H1 (cell line): ENCODE measurements at regions not wholly inside any gene's neighbourhood (a gene's known extent, or its start where the extent isn't known, plus 50 kb on each side); places are given as distances from the start of the nearest gene placed in this dataset.

Experiments
- CTCF ChIA-PET: fragments of 300-600 bp; sonication (Branson Sonifier 250); formaldehyde crosslinking; loops from one replicate; lab custom pipeline; 2021; ENCODE audit not compliant: partially characterized antibody; lab: Charles Lee
- POLR2A ChIA-PET: fragments of 300-600 bp; sonication (Branson Sonifier 250); formaldehyde crosslinking; loops from one replicate; lab custom pipeline; 2021; ENCODE audit warnings: inconsistent platforms; ENCODE audit not compliant: partially characterized antibody; lab: Charles Lee
- DNase-seq, 2 experiments: peaks; one replicate each; pipeline versions ENCODE4 v3.0.0 to v3.0.0-alpha.2; 2010 to 2022; ENCODE audit warnings: low spot score in 2 of 2, low read depth in 1 of 2, mixed read lengths in 1 of 2
- FAIRE-seq: peaks from 2 replicates; lab custom pipeline; 2011; peaks lifted over from hg19 to GRCh38; lab: Jason Lieb, UNC
- H2AFZ ChIP-seq: 2 replicates; pipeline ENCODE4 v1.8.1; 2012; ENCODE audit warnings: low read length, inconsistent platforms
- H2AK5ac ChIP-seq: 2 replicates; pipeline ENCODE4 v1.6.1; 2013; ENCODE audit warnings: low read depth, low read length
- H2BK120ac ChIP-seq: replicated peaks from 2 replicates; pipeline ENCODE3; 2013; ENCODE audit warnings: low read depth, low read length, inconsistent platforms
- H2BK12ac ChIP-seq: 2 replicates; pipeline ENCODE4 v1.6.1; 2013; ENCODE audit warnings: low read depth, low read length
- H2BK15ac ChIP-seq: 2 replicates; pipeline ENCODE4 v1.6.1; 2013; ENCODE audit warnings: low read length
- H2BK20ac ChIP-seq: 2 replicates; pipeline ENCODE4 v1.6.1; 2013; ENCODE audit warnings: low read length
- H2BK5ac ChIP-seq: 2 replicates; pipeline ENCODE4 v1.6.1; 2013; ENCODE audit warnings: low read depth, low read length
- H3K14ac ChIP-seq: 2 replicates; pipeline ENCODE4 v1.6.1; 2013; ENCODE audit warnings: inconsistent platforms; ENCODE audit not compliant: insufficient read length
- H3K18ac ChIP-seq: 2 replicates; pipeline ENCODE4 v1.6.1; 2013; ENCODE audit warnings: low read length; ENCODE audit errors: extremely low read depth
- H3K23ac ChIP-seq: 2 replicates; pipeline ENCODE4 v1.6.1; 2013; ENCODE audit warnings: inconsistent platforms; ENCODE audit not compliant: insufficient read length
- H3K23me2 ChIP-seq: 2 replicates; pipeline ENCODE4 v1.6.1; 2013; ENCODE audit warnings: low read depth, low read length
- H3K27ac ChIP-seq: 2 replicates; pipeline ENCODE4 v1.6.1; 2011; ENCODE audit warnings: low read depth, low read length, inconsistent platforms
- H3K27me3 ChIP-seq, 4 experiments: replicated peaks in 1 of 4; 1 replicate in 1 of 4; 2 replicates in 3 of 4; pipeline versions ENCODE4 v1.6.1 to v1.8.1; 2011 to 2013; ENCODE audit warnings: low read length in 3 of 4, mild to moderate bottlenecking in 3 of 4, inconsistent platforms in 2 of 4, mixed read lengths in 2 of 4, moderate library complexity in 1 of 4; ENCODE audit not compliant: control insufficient read depth in 3 of 4, insufficient read depth in 3 of 4; ENCODE audit errors: extremely low read depth in 1 of 4
- H3K36me3 ChIP-seq, 4 experiments: 2 replicates each; pipeline versions ENCODE4 v1.6.1 to v1.8.1; 2011 to 2013; ENCODE audit warnings: mild to moderate bottlenecking in 4 of 4, low read length in 3 of 4, moderate library complexity in 2 of 4, control low read depth in 1 of 4, inconsistent platforms in 1 of 4; ENCODE audit not compliant: insufficient read depth in 4 of 4, control insufficient read depth in 2 of 4
- H3K4ac ChIP-seq: replicated peaks from 2 replicates; pipeline ENCODE3; 2013; ENCODE audit warnings: low read length, low read depth, mixed read lengths, inconsistent platforms; ENCODE audit not compliant: insufficient read length
- H3K4me1 ChIP-seq, 4 experiments: replicated peaks in 1 of 4; 1 replicate in 1 of 4; 2 replicates in 3 of 4; pipeline versions ENCODE4 v1.6.1 to v1.8.1; 2011 to 2013; ENCODE audit warnings: low read length in 3 of 4, inconsistent platforms in 2 of 4, mixed read lengths in 1 of 4; ENCODE audit not compliant: insufficient read depth in 4 of 4, control insufficient read depth in 3 of 4
- H3K4me2 ChIP-seq, 2 experiments: 2 replicates each; pipeline versions ENCODE4 v1.6.1 to v1.8.1; 2011 to 2013; ENCODE audit warnings: low read depth in 2 of 2, low read length in 2 of 2, control low read depth in 1 of 2, inconsistent platforms in 1 of 2, mild to moderate bottlenecking in 1 of 2; ENCODE audit not compliant: insufficient read depth in 1 of 2
- H3K4me3 ChIP-seq, 4 experiments: fragments of 200-600, 300-600 bp in 1 of 4; sonication (generic), shearing (Covaris generic), sonication (Bioruptor Twin) in 1 of 4; 2 replicates each; pipeline versions ENCODE4 v1.5.1 to v1.8.1; 2011 to 2016; ENCODE audit warnings: low read length in 4 of 4, low read depth in 3 of 4, control low read depth in 2 of 4, inconsistent platforms in 2 of 4, mild to moderate bottlenecking in 2 of 4, mixed read lengths in 1 of 4, moderate library complexity in 1 of 4; ENCODE audit not compliant: insufficient read depth in 2 of 4; ENCODE audit errors: extremely low read depth in 1 of 4
- H3K56ac ChIP-seq: replicated peaks from 2 replicates; pipeline ENCODE3; 2013; ENCODE audit warnings: low read depth, mild to moderate bottlenecking, mixed read lengths, low read length, inconsistent platforms; ENCODE audit not compliant: insufficient read length
- H3K79me1 ChIP-seq: 2 replicates; pipeline ENCODE4 v1.6.1; 2013; ENCODE audit warnings: low read depth, low read length, control low read depth
- H3K79me2 ChIP-seq, 2 experiments: 2 replicates each; pipeline versions ENCODE4 v1.6.1 to v1.8.1; 2012 to 2013; ENCODE audit warnings: low read length in 2 of 2, mild to moderate bottlenecking in 2 of 2, inconsistent platforms in 1 of 2; ENCODE audit not compliant: insufficient read depth in 2 of 2, control insufficient read depth in 1 of 2
- H3K9ac ChIP-seq, 4 experiments: replicated peaks in 1 of 4; 1 replicate in 1 of 4; 2 replicates in 3 of 4; pipeline versions ENCODE4 v1.6.1 to v1.8.1; 2011 to 2013; ENCODE audit warnings: low read depth in 3 of 4, low read length in 3 of 4, control low read depth in 2 of 4, mild to moderate bottlenecking in 2 of 4, moderate library complexity in 2 of 4, inconsistent platforms in 1 of 4; ENCODE audit errors: extremely low read depth in 1 of 4
- H3K9me3 ChIP-seq, 2 experiments: 2 replicates each; pipeline versions ENCODE4 v1.6.1 to v1.8.1; 2012 to 2013; ENCODE audit warnings: mild to moderate bottlenecking in 2 of 2, moderate library complexity in 2 of 2, control low read depth in 1 of 2, inconsistent platforms in 1 of 2, low read depth in 1 of 2, low read length in 1 of 2, mixed read lengths in 1 of 2; ENCODE audit not compliant: insufficient read depth in 2 of 2
- H4K20me1 ChIP-seq, 2 experiments: replicated peaks in 1 of 2; 2 replicates each; pipeline versions ENCODE3 to v1.8.1; 2011 to 2013; ENCODE audit warnings: inconsistent platforms in 2 of 2, low read length in 2 of 2, mild to moderate bottlenecking in 1 of 2; ENCODE audit not compliant: insufficient read depth in 2 of 2, control insufficient read depth in 1 of 2
- H4K5ac ChIP-seq: 2 replicates; pipeline ENCODE4 v1.6.1; 2013; ENCODE audit warnings: low read length, low read depth, mixed read lengths, inconsistent platforms; ENCODE audit not compliant: insufficient read length
- H4K8ac ChIP-seq: 2 replicates; pipeline ENCODE4 v1.8.0; 2013; ENCODE audit warnings: mild to moderate bottlenecking, moderate library complexity, low read length, inconsistent platforms; ENCODE audit not compliant: insufficient read depth; ENCODE audit errors: extremely low read depth
- H4K91ac ChIP-seq: replicated peaks from 2 replicates; pipeline ENCODE3; 2013; ENCODE audit warnings: low read length, mixed read lengths, inconsistent platforms; ENCODE audit not compliant: insufficient read length
- BACH1 ChIP-seq: IDR thresholded peaks from 2 replicates; pipeline ENCODE4 v1.6.1; 2012; ENCODE audit warnings: low read length, improper control_type of control experiment
- CBX8 ChIP-seq: fragments of 300-800, 300-1000 bp; sonication (generic); IDR thresholded peaks from 2 replicates; pipeline ENCODE4 v1.7.1; 2016; ENCODE audit warnings: low read depth, low read length, borderline replicate concordance
- CHD1 ChIP-seq: IDR thresholded peaks from 2 replicates; pipeline ENCODE4 v1.6.1; 2012; ENCODE audit warnings: low read depth, low read length, improper control_type of control experiment
- CREB1 ChIP-seq: IDR thresholded peaks from 2 replicates; pipeline ENCODE4 v1.6.1; 2012; ENCODE audit warnings: inconsistent platforms
- GABPA ChIP-seq: IDR thresholded peaks from 2 replicates; pipeline ENCODE4 v1.6.1; 2011; ENCODE audit warnings: mild to moderate bottlenecking, low read length, moderate library complexity, borderline replicate concordance; ENCODE audit not compliant: insufficient read depth
- HDAC2 ChIP-seq, 2 experiments: fragments of 300-600 bp in 1 of 2; sonication (generic) in 1 of 2; IDR thresholded peaks; 2 replicates each; pipeline ENCODE4 v1.6.1; 2011 to 2012; ENCODE audit warnings: low read depth in 2 of 2, low read length in 2 of 2, mild to moderate bottlenecking in 2 of 2, moderate library complexity in 2 of 2, borderline replicate concordance in 1 of 2, inconsistent platforms in 1 of 2
- NANOG ChIP-seq: IDR thresholded peaks from 2 replicates; pipeline ENCODE4 v1.6.1; 2011; ENCODE audit warnings: low read length, low read depth, mild to moderate bottlenecking, inconsistent platforms; ENCODE audit not compliant: insufficient read depth, poor library complexity, severe bottlenecking
- POU5F1 ChIP-seq: IDR thresholded peaks from 2 replicates; pipeline ENCODE4 v1.6.1; 2011; ENCODE audit warnings: low read depth, mild to moderate bottlenecking, low read length, moderate library complexity
- SIN3A ChIP-seq, 2 experiments: IDR thresholded peaks in 1 of 2; conservative IDR thresholded peaks in 1 of 2; 2 replicates each; pipeline ENCODE4 v1.6.1; 2011 to 2012; ENCODE audit warnings: low read length in 2 of 2, improper control_type of control experiment in 1 of 2, low read depth in 1 of 2, mild to moderate bottlenecking in 1 of 2
- SIRT6 ChIP-seq: IDR thresholded peaks from one replicate; pipeline ENCODE4 v1.7.1; 2012; ENCODE audit warnings: low read length, inconsistent platforms
- SP4 ChIP-seq: IDR thresholded peaks from 2 replicates; pipeline ENCODE4 v1.6.1; 2012; ENCODE audit warnings: low read length, inconsistent platforms
- TAF7 ChIP-seq: optimal IDR thresholded peaks from 2 replicates; pipeline ENCODE3; 2011; ENCODE audit warnings: low read depth, mild to moderate bottlenecking, inconsistent platforms, low read length, moderate library complexity, borderline replicate concordance
- YY1 ChIP-seq: IDR thresholded peaks from 2 replicates; pipeline ENCODE4 v1.6.1; 2011; ENCODE audit warnings: low read depth, mild to moderate bottlenecking, low read length
- WGBS, 2 experiments: shearing (Covaris generic) in 1 of 2; methylation state at CpG; one replicate each; pipeline versions ENCODE4 v1.1.6 to v1.1.7; 2013 to 2015; ENCODE audit warnings: low lambda C conversion rate in 2 of 2, mixed read lengths in 2 of 2, inconsistent platforms in 1 of 2, low coverage in 1 of 2, missing lambda C conversion rate in 1 of 2; ENCODE audit not compliant: insufficient replicate concordance in 2 of 2, insufficient coverage in 1 of 2, insufficient read length in 1 of 2; ENCODE audit errors: extremely low coverage in 1 of 2, missing lambda C conversion rate in 1 of 2; 5-methylcytosine and 5-hydroxymethylcytosine counted together
- TF ChIP-seq, protein P1 (sequence below): IDR thresholded peaks from 2 replicates; pipeline ENCODE4 v1.6.1; 2011; ENCODE audit warnings: low read length, improper control_type of control experiment

DNA sequence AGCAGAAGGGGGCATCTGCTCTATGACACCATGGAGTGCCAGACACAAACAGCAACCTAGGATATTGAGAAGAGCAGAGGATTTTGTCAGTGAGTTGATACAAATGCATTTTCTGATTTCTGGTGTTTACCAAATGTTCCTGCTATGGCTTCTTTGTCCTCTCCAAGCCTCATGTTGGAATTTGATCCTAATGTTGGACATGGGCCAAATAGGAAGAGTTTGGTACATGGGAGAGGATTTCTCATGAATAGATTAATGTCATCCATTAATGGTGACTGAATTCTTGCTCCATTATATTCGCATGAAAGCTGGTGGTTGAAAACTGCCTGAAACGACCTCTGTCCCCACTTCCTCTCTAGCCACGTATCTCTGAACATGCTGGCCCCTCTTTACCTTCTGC lies 1002.2 kb upstream of the FLRT2 start:
- no peak overlapping the region for H4K5ac ChIP-seq
- no peak overlapping the region for H3K23ac ChIP-seq
- ChIA-PET POLR2A (no interaction called here), CTCF (no interaction called here)
- H3K4me3 ChIP-seq = no peak overlapping the region
- H3K27ac ChIP-seq = no peak overlapping the region
- peaks cover 7% of the 10 kb centered on the region; the same call in 1 of the 2 replicates for H3K23me2 ChIP-seq
- no peak overlapping the region for H3K14ac ChIP-seq
- H2AFZ ChIP-seq = no peak overlapping the region
- no peak overlapping the region for H4K8ac ChIP-seq
- H2BK12ac ChIP-seq = no peak overlapping the region
- WGBS, 2 experiments = 93% methylated on average over 3 of the region's 3 CpGs; no CpG with 5 or more reads in 1 of the 2 experiments
- no peak for DNase-seq
- no peaks in the 10 kb centered on the region for H3K36me3 ChIP-seq
- H3K79me1 ChIP-seq = no peaks in the 10 kb centered on the region
- no peaks in the 10 kb centered on the region for H3K9me3 ChIP-seq
- no peaks in the 10 kb centered on the region for H3K27me3 ChIP-seq
- no peaks in the 10 kb centered on the region for H3K79me2 ChIP-seq
- no peak overlapping the region for H3K56ac ChIP-seq
- H3K9ac ChIP-seq = no peak overlapping the region
- H2AK5ac ChIP-seq = no peak overlapping the region
- H2BK20ac ChIP-seq = no peak overlapping the region
- no peak for FAIRE-seq
- H3K4me1 ChIP-seq = no peaks in the 10 kb centered on the region
- no peak overlapping the region for H2BK120ac ChIP-seq
- no peak overlapping the region for H2BK5ac ChIP-seq
- no peaks in the 10 kb centered on the region for H4K20me1 ChIP-seq
- H2BK15ac ChIP-seq = no peak overlapping the region
- no peak overlapping the region for H4K91ac ChIP-seq
- no peak overlapping the region for H3K18ac ChIP-seq
- no peak overlapping the region for H3K4ac ChIP-seq
- no peak overlapping the region for H3K4me2 ChIP-seq
- no peak for TF ChIP-seq NANOG
- no peak for TF ChIP-seq TAF7
- TF ChIP-seq POU5F1 = no peak
- TF ChIP-seq GABPA = no peak
- TF ChIP-seq CREB1 = no peak
- no peak for TF ChIP-seq HDAC2 (IDR thresholded peaks at IDR 0.05; ENCODE audit: borderline replicate concordance in 1 of 2, low read depth in 2 of 2, low read length in 2 of 2)
- no peak for TF ChIP-seq CHD1
- no peak for TF ChIP-seq SIRT6
- TF ChIP-seq, protein P1, sequence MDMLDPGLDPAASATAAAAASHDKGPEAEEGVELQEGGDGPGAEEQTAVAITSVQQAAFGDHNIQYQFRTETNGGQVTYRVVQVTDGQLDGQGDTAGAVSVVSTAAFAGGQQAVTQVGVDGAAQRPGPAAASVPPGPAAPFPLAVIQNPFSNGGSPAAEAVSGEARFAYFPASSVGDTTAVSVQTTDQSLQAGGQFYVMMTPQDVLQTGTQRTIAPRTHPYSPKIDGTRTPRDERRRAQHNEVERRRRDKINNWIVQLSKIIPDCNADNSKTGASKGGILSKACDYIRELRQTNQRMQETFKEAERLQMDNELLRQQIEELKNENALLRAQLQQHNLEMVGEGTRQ = no peak
- no peak for TF ChIP-seq YY1
- TF ChIP-seq BACH1 = no peak
- no peak for TF ChIP-seq SP4
- no peak for TF ChIP-seq CBX8
- TF ChIP-seq SIN3A (conservative IDR thresholded peaks at IDR 0.05 in 1 of 2, IDR thresholded peaks at IDR 0.05 in 1 of 2; ENCODE audit: low read depth in 1 of 2, low read length in 2 of 2) = no peak
